ENCODE measurements at regions not wholly inside any gene's neighbourhood (a gene's known extent, or its start where the extent isn't known, plus 50 kb on each side); places are given as distances from the start of the nearest gene placed in this dataset.

DNA sequence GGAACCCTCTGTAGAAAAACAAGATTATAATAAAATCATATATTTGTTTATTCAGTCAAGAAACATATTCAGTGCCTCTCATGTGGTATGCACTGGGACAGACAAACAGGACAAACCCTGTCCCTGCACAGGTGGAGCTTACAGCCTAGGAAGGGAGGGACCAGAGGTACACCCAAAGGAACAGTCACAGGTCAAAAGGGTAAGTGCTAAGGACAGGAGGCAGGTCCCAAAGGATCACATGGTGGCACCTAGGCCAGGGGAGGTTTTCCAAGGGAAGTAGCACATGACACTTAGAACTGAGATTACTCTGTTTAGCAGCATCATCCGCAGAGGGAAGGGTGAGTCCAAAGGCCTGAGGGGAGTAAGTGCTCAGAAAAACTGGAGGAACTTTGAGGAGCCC is 254.4 kb upstream of the ARRDC4 start:
- no peak overlapping the region for H3K4me3 ChIP-seq (ENCODE audit: low read depth, low read length)
- CTCF ChIA-PET, result no interaction called here
- no peak overlapping the region for H3K27ac ChIP-seq (ENCODE audit: low read depth, low read length)
- peaks cover 29% of the 10 kb centered on the region for H3K9me3 ChIP-seq (ENCODE audit: control insufficient read depth, insufficient read depth, low read length)
- no peaks in the 10 kb centered on the region for H3K27me3 ChIP-seq (ENCODE audit: control insufficient read depth, insufficient read depth, low read length)
- TF ChIP-seq, protein P1, sequence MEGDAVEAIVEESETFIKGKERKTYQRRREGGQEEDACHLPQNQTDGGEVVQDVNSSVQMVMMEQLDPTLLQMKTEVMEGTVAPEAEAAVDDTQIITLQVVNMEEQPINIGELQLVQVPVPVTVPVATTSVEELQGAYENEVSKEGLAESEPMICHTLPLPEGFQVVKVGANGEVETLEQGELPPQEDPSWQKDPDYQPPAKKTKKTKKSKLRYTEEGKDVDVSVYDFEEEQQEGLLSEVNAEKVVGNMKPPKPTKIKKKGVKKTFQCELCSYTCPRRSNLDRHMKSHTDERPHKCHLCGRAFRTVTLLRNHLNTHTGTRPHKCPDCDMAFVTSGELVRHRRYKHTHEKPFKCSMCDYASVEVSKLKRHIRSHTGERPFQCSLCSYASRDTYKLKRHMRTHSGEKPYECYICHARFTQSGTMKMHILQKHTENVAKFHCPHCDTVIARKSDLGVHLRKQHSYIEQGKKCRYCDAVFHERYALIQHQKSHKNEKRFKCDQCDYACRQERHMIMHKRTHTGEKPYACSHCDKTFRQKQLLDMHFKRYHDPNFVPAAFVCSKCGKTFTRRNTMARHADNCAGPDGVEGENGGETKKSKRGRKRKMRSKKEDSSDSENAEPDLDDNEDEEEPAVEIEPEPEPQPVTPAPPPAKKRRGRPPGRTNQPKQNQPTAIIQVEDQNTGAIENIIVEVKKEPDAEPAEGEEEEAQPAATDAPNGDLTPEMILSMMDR (IDR thresholded peaks at IDR 0.05; ENCODE audit: low read depth, low read length), result no peak
- POLR2A ChIA-PET, result no interaction called here
- DNase-seq (ENCODE audit: low read depth, low spot score), result no peak

DNA sequence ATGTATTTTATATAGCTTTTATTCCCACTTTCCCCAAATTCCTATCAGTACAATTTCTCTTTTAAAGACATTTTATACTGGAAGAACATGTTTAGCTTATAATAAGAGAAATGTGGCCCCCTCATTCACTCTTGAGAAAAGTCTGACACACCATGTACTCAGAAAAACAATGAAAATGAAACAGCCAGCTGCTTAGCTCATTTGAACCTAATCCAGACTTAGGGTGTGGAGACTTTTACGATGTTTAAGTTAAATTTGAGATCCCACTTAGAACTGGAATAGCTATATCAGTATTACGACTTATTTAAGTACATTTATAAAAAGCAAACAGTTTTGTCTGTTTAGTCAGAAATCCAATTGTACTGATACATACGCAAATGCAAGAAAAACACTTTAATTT is 252.3 kb upstream of the ARRDC4 start:
- TF ChIP-seq, protein P1 (IDR thresholded peaks at IDR 0.05; ENCODE audit: low read depth, low read length), result no peak
- Histone ChIP-seq H3K4me3 (ENCODE audit: low read depth, low read length) (no peak overlapping the region), H3K27ac (ENCODE audit: low read depth, low read length) (no peak overlapping the region), H3K9me3 (ENCODE audit: control insufficient read depth, insufficient read depth, low read length) (peaks cover 29% of the 10 kb centered on the region), H3K27me3 (ENCODE audit: control insufficient read depth, insufficient read depth, low read length) (no peaks in the 10 kb centered on the region)
- ChIA-PET POLR2A (no interaction called here), CTCF (no interaction called here)
- no peak for DNase-seq (ENCODE audit: low read depth, low spot score)

DNA sequence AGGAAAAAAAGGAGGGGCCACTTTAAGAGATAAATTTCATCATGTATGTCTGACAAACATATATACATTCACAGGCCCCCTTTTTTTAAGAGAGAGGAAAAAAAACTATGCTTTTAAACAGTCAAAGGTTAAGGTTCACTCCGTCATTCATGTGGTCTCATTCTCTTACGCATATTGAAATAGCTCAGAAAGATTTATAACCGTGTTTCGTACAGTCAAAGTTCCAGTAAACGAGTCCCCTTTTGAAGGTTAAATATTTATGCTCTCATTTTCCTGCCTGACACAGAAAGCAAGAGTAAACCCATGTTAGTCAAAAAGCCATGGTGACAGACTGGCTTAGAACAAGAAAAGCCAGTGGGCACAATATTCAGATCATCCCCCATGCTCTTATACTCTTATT is 248.0 kb upstream of the ARRDC4 start:
- no peak overlapping the region for H3K27ac ChIP-seq (ENCODE audit: low read depth, low read length)
- POLR2A ChIA-PET, result no interaction called here
- CTCF ChIA-PET, result no interaction called here

DNA sequence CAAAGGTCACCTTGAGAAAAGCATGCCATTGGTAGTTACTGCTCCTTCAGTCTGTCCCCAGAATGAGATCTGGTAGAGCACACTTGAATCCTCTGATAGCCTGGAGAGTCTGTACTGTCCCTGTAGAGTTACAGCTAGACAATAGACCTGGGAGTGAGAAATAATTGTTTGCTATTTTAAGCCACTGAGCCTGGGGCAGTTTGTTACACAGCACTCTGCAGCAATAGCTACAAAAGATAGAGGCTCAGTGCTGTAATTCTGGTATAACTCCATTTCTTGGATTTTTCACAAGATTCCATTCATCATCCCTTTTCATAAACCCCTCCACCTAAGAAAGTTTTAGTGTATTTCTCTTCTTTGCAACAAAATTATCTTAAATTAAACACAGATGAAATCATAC is 242.7 kb upstream of the ARRDC4 start:
- ChIA-PET POLR2A (no interaction called here), CTCF (no interaction called here)
- Histone ChIP-seq H3K27me3 (ENCODE audit: control insufficient read depth, insufficient read depth, low read length) (no peaks in the 10 kb centered on the region), H3K9me3 (ENCODE audit: control insufficient read depth, insufficient read depth, low read length) (peaks cover 8% of the 10 kb centered on the region; the same call in 1 of the 2 replicates), H3K27ac (ENCODE audit: low read depth, low read length) (no peak overlapping the region), H3K4me3 (ENCODE audit: low read depth, low read length) (no peak overlapping the region)
- no peak for DNase-seq (ENCODE audit: low read depth, low spot score)
- TF ChIP-seq, protein P1 (IDR thresholded peaks at IDR 0.05; ENCODE audit: low read depth, low read length), result no peak

More for the DNA sequence above, 248.0 kb upstream of the ARRDC4 start:
- Histone ChIP-seq H3K27me3 (ENCODE audit: control insufficient read depth, insufficient read depth, low read length) (no peaks in the 10 kb centered on the region), H3K4me3 (ENCODE audit: low read depth, low read length) (no peak overlapping the region), H3K9me3 (ENCODE audit: control insufficient read depth, insufficient read depth, low read length) (peaks cover 17% of the 10 kb centered on the region)
- TF ChIP-seq, protein P1 (IDR thresholded peaks at IDR 0.05; ENCODE audit: low read depth, low read length), result no peak
- no peak for DNase-seq (ENCODE audit: low read depth, low spot score)

DNA sequence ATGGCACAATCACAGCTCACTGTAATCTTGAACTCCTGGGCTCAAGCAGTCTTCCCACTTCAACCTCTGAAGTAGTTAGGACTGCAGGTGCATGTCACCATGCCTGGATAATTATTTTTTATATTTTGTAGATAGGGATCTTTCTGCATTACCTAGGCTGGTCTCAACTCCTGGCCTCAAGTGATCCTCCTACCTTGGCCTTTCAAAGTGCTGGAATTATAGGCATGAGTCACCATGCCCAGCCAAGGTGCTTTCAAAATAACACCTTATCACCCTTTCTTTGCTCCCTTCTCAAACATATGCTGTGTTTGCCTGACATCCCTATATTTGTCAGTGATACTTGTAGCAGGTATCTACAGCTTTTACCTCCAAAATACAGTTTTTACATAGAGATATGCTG is 242.0 kb upstream of the ARRDC4 start:
- TF ChIP-seq, protein P1 (IDR thresholded peaks at IDR 0.05; ENCODE audit: low read depth, low read length), result no peak
- POLR2A ChIA-PET, result no interaction called here

More for the DNA sequence above, 242.0 kb upstream of the ARRDC4 start:
- Histone ChIP-seq H3K9me3 (ENCODE audit: control insufficient read depth, insufficient read depth, low read length) (peaks cover 8% of the 10 kb centered on the region; the same call in 1 of the 2 replicates), H3K27ac (ENCODE audit: low read depth, low read length) (no peak overlapping the region), H3K27me3 (ENCODE audit: control insufficient read depth, insufficient read depth, low read length) (no peaks in the 10 kb centered on the region), H3K4me3 (ENCODE audit: low read depth, low read length) (no peak overlapping the region)
- CTCF ChIA-PET, result no interaction called here
- DNase-seq (ENCODE audit: low read depth, low spot score), result no peak
